Stimulated activated CD8-positive, alpha-beta memory T cell treated with anti-CD3 and anti-CD28 coated beads, Interleukin-4, amount 100 ng/mL, for 24 hours (primary cell): ENCODE measurements at regions not wholly inside any gene's neighbourhood (a gene's known extent, or its start where the extent isn't known, plus 50 kb on each side); places are given as distances from the start of the nearest gene placed in this dataset.
"Not testable (repeated sequence)": the region's sequence is repeated elsewhere in the genome, so short reads cannot be mapped to it uniquely, and the experiment has no call there.

ENCODE experiments used
- DNase-seq: peaks from one replicate; pipeline ENCODE4 v3.0.0-alpha.2; 2020; ENCODE audit warnings: low read depth

GRCh38 chr7:155229548-155230168 is 68.0 kb upstream of the INSIG1 start:
- DNase-seq: no peak

GRCh38 chr7:155230169-155230593 is 67.5 kb upstream of the INSIG1 start:
- no peak for DNase-seq

- no peak for DNase-seq
Measured at GRCh38 chr7:155231241-155231800, 66.4 kb upstream of the INSIG1 start.

GRCh38 chr7:155231941-155232340 is 65.7 kb upstream of the INSIG1 start:
- no peak for DNase-seq

GRCh38 chr7:155232911-155233310 is 64.8 kb upstream of the INSIG1 start:
- DNase-seq: no peak

- DNase-seq: no peak
Measured at GRCh38 chr7:155233311-155234157, 64.1 kb upstream of the INSIG1 start.

GRCh38 chr7:155234158-155234492 is 63.6 kb upstream of the INSIG1 start:
- no peak for DNase-seq

- DNase-seq: no peak
Measured at GRCh38 chr7:155234950-155235789, 62.5 kb upstream of the INSIG1 start.

GRCh38 chr7:155236386-155236785 is 61.3 kb upstream of the INSIG1 start:
- no peak for DNase-seq

- DNase-seq: no peak
Measured at GRCh38 chr7:155237297-155237696, 60.4 kb upstream of the INSIG1 start.

- DNase-seq: no peak
Measured at GRCh38 chr7:155237730-155238129, 59.9 kb upstream of the INSIG1 start.

GRCh38 chr7:155239431-155240087 is 58.1 kb upstream of the INSIG1 start:
- not testable (repeated sequence) for DNase-seq

GRCh38 chr7:155244675-155245074 is 53.0 kb upstream of the INSIG1 start:
- DNase-seq: no peak

GRCh38 chr7:155247479-155248365 is 50.0 kb upstream of the INSIG1 start:
- no peak for DNase-seq
